GM23338 (cell line): ENCODE measurements at regions not wholly inside any gene's neighbourhood (a gene's known extent, or its start where the extent isn't known, plus 50 kb on each side); places are given as distances from the start of the nearest gene placed in this dataset.
"Not testable (repeated sequence)": the region's sequence is repeated elsewhere in the genome, so short reads cannot be mapped to it uniquely, and the experiment has no call there.

Experiments
- ATAC-seq: fragments of 200-7000 bp; cut with Tn5 transposase; 3 replicates; pipeline ENCODE4 v1.9.1; 2020
- DNase-seq: peaks from one replicate; pipeline ENCODE4 v3.0.0-alpha.2; 2015; ENCODE audit warnings: low spot score
- H2AFZ ChIP-seq: fragments of 200-600 bp; sonication (generic); 2 replicates; pipeline ENCODE4 v1.8.0; 2016; ENCODE audit warnings: antibody characterized with exemption, mild to moderate bottlenecking, moderate library complexity
- H3F3A ChIP-seq: fragments of 200-600 bp; sonication (generic); replicated peaks from 2 replicates; pipeline ENCODE4 v1.8.0; 2017; ENCODE audit warnings: antibody characterized with exemption, mixed run types, low read depth
- H3K27ac ChIP-seq: fragments of 200-600 bp; sonication (generic); 2 replicates; pipeline ENCODE4 v1.6.1; 2016; ENCODE audit warnings: low read depth
- H3K27me3 ChIP-seq: fragments of 200-600 bp; sonication (generic); 2 replicates; pipeline ENCODE4 v1.8.0; 2016; ENCODE audit warnings: mild to moderate bottlenecking, mixed run types, moderate library complexity; ENCODE audit not compliant: insufficient read depth
- H3K36me3 ChIP-seq: fragments of 200-600 bp; sonication (generic); 2 replicates; pipeline ENCODE4 v1.8.0; 2016; ENCODE audit warnings: mild to moderate bottlenecking; ENCODE audit not compliant: insufficient read depth
- H3K4me1 ChIP-seq: fragments of 200-600 bp; sonication (generic); 2 replicates; pipeline ENCODE4 v1.8.0; 2016; ENCODE audit warnings: mild to moderate bottlenecking, moderate library complexity; ENCODE audit not compliant: insufficient read depth
- H3K4me2 ChIP-seq: fragments of 200-600 bp; sonication (generic); 2 replicates; pipeline ENCODE4 v1.7.1; 2017; ENCODE audit warnings: mixed run types
- H3K4me3 ChIP-seq: fragments of 200-600 bp; sonication (generic); 2 replicates; pipeline ENCODE4 v1.6.1; 2016; ENCODE audit warnings: mixed run types
- H3K79me2 ChIP-seq: fragments of 200-600 bp; sonication (generic); replicated peaks from 2 replicates; pipeline ENCODE4 v1.8.0; 2017; ENCODE audit warnings: mild to moderate bottlenecking; ENCODE audit not compliant: insufficient read depth
- H3K9me2 ChIP-seq: fragments of 200-600 bp; sonication (generic); 2 replicates; pipeline ENCODE4 v1.8.0; 2017; ENCODE audit not compliant: insufficient read depth
- H4K20me1 ChIP-seq: fragments of 200-600 bp; sonication (generic); replicated peaks from 2 replicates; pipeline ENCODE4 v1.8.0; 2017; ENCODE audit warnings: mild to moderate bottlenecking; ENCODE audit not compliant: insufficient read depth
- H3K27ac Mint-ChIP-seq: 2 replicates; pipeline ENCODE4 v1.8.0; 2020; ENCODE audit warnings: inconsistent platforms, mild to moderate bottlenecking, moderate library complexity, mixed read lengths
- H3K27me3 Mint-ChIP-seq: 3 replicates; pipeline ENCODE4 v1.8.0; 2022; ENCODE audit warnings: low read depth, mild to moderate bottlenecking, moderate library complexity, mixed read lengths, inconsistent platforms; ENCODE audit not compliant: insufficient read depth, poor library complexity
- H3K36me3 Mint-ChIP-seq: 3 replicates; pipeline ENCODE4 v1.8.0; 2021; ENCODE audit warnings: low read depth, mild to moderate bottlenecking, inconsistent platforms, moderate library complexity, mixed read lengths
- H3K4me1 Mint-ChIP-seq: 3 replicates; pipeline ENCODE4 v1.8.0; 2020; ENCODE audit warnings: mild to moderate bottlenecking, inconsistent platforms, mixed read lengths
- H3K4me3 Mint-ChIP-seq: 3 replicates; pipeline ENCODE4 v1.8.0; 2021; ENCODE audit warnings: moderate library complexity, mild to moderate bottlenecking, inconsistent platforms, mixed read lengths
- H3K9me3 Mint-ChIP-seq: 3 replicates; pipeline ENCODE4 v1.8.0; 2020; ENCODE audit warnings: moderate library complexity, mild to moderate bottlenecking, inconsistent platforms, mixed read lengths
- CREB1 ChIP-seq: fragments of 250-450 bp; sonication (Bioruptor Pico); IDR thresholded peaks from 2 replicates; pipeline ENCODE4 v1.5.0; 2020; ENCODE audit warnings: low read depth, mild to moderate bottlenecking, moderate library complexity
- ETS1 ChIP-seq: IDR thresholded peaks from 2 replicates; pipeline ENCODE4 v1.6.1; 2016; ENCODE audit warnings: antibody characterized with exemption
- EZH2 ChIP-seq: fragments of 200-600 bp; sonication (generic); IDR thresholded peaks from one replicate; pipeline ENCODE4 v1.8.0; 2017; ENCODE audit warnings: antibody characterized with exemption, mild to moderate bottlenecking, low read depth; ENCODE audit not compliant: unreplicated experiment
- EZH2phosphoT487 ChIP-seq: fragments of 200-600 bp; sonication (generic); IDR thresholded peaks from one replicate; pipeline ENCODE4 v1.8.1; 2018; ENCODE audit warnings: antibody characterized with exemption; ENCODE audit not compliant: unreplicated experiment
- JUNB ChIP-seq: IDR thresholded peaks from one replicate; pipeline ENCODE4 v1.6.1; 2016; ENCODE audit warnings: antibody characterized with exemption; ENCODE audit not compliant: unreplicated experiment
- NANOG ChIP-seq: IDR thresholded peaks from 2 replicates; pipeline ENCODE4 v1.6.1; 2016; ENCODE audit warnings: antibody characterized with exemption, borderline replicate concordance
- POLR2AphosphoS5 ChIP-seq: IDR thresholded peaks from 2 replicates; pipeline ENCODE4 v1.6.1; 2016; ENCODE audit warnings: antibody characterized with exemption, low read depth
- REST ChIP-seq: IDR thresholded peaks from one replicate; pipeline ENCODE4 v1.6.1; 2018; ENCODE audit warnings: antibody characterized with exemption; ENCODE audit not compliant: unreplicated experiment
- STAT1 ChIP-seq: IDR thresholded peaks from one replicate; pipeline ENCODE4 v1.6.1; 2016; ENCODE audit warnings: antibody characterized with exemption; ENCODE audit not compliant: unreplicated experiment
- ZNF114 ChIP-seq: fragments of 250-450 bp; sonication (Bioruptor Pico); IDR thresholded peaks from 2 replicates; pipeline ENCODE4 v1.5.0; 2020; ENCODE audit warnings: mild to moderate bottlenecking, moderate library complexity
- ZNF331 ChIP-seq: fragments of 250-450 bp; sonication (Bioruptor Pico); IDR thresholded peaks from 2 replicates; pipeline ENCODE4 v1.5.0; 2020; ENCODE audit warnings: low read depth, mild to moderate bottlenecking, moderate library complexity
- TF ChIP-seq, protein P1 (sequence below): fragments of 250-450 bp; sonication (Bioruptor Pico); IDR thresholded peaks from 2 replicates; pipeline ENCODE4 v1.5.0; 2020; ENCODE audit warnings: mild to moderate bottlenecking, moderate library complexity

- not testable (repeated sequence) for H3F3A ChIP-seq, H3K9me2 ChIP-seq, H3K27ac Mint-ChIP-seq, H3K27me3 ChIP-seq, H3K36me3 ChIP-seq, ATAC-seq, H3K27ac ChIP-seq, H3K4me1 Mint-ChIP-seq, H3K9me3 Mint-ChIP-seq, H3K27me3 Mint-ChIP-seq, H3K36me3 Mint-ChIP-seq, H2AFZ ChIP-seq, DNase-seq, H3K79me2 ChIP-seq, H3K4me3 ChIP-seq, H3K4me3 Mint-ChIP-seq, H4K20me1 ChIP-seq, H3K4me1 ChIP-seq, H3K4me2 ChIP-seq
These were observed 284.2 kb downstream of the AHR start for GRCh38 chr7:17582696-17583095.

GRCh38 chr7:17583786-17584185, 285.3 kb downstream of the AHR start:
- Histone ChIP-seq H4K20me1 (no peaks in the 10 kb centered on the region), H3K27ac (no peak overlapping the region), H3K27me3 (no peaks in the 10 kb centered on the region), H3K79me2 (no peaks in the 10 kb centered on the region), H3K4me3 (no peak overlapping the region), H2AFZ (no peak overlapping the region), H3F3A (no peaks in the 10 kb centered on the region), H3K36me3 (no peaks in the 10 kb centered on the region), H3K4me2 (no peak overlapping the region), H3K9me2 (peaks cover 7% of the 10 kb centered on the region; the same call in 1 of the 2 replicates), H3K4me1 (no peaks in the 10 kb centered on the region)
- Mint-ChIP-seq H3K27ac (no peak overlapping the region), H3K36me3 (no peaks in the 10 kb centered on the region), H3K4me3 (no peak overlapping the region), H3K4me1 (no peaks in the 10 kb centered on the region), H3K27me3 (peaks cover 2% of the 10 kb centered on the region), H3K9me3 (no peaks in the 10 kb centered on the region)
- DNase-seq (no peak), ATAC-seq (no peak)
- TF ChIP-seq, protein P1, sequence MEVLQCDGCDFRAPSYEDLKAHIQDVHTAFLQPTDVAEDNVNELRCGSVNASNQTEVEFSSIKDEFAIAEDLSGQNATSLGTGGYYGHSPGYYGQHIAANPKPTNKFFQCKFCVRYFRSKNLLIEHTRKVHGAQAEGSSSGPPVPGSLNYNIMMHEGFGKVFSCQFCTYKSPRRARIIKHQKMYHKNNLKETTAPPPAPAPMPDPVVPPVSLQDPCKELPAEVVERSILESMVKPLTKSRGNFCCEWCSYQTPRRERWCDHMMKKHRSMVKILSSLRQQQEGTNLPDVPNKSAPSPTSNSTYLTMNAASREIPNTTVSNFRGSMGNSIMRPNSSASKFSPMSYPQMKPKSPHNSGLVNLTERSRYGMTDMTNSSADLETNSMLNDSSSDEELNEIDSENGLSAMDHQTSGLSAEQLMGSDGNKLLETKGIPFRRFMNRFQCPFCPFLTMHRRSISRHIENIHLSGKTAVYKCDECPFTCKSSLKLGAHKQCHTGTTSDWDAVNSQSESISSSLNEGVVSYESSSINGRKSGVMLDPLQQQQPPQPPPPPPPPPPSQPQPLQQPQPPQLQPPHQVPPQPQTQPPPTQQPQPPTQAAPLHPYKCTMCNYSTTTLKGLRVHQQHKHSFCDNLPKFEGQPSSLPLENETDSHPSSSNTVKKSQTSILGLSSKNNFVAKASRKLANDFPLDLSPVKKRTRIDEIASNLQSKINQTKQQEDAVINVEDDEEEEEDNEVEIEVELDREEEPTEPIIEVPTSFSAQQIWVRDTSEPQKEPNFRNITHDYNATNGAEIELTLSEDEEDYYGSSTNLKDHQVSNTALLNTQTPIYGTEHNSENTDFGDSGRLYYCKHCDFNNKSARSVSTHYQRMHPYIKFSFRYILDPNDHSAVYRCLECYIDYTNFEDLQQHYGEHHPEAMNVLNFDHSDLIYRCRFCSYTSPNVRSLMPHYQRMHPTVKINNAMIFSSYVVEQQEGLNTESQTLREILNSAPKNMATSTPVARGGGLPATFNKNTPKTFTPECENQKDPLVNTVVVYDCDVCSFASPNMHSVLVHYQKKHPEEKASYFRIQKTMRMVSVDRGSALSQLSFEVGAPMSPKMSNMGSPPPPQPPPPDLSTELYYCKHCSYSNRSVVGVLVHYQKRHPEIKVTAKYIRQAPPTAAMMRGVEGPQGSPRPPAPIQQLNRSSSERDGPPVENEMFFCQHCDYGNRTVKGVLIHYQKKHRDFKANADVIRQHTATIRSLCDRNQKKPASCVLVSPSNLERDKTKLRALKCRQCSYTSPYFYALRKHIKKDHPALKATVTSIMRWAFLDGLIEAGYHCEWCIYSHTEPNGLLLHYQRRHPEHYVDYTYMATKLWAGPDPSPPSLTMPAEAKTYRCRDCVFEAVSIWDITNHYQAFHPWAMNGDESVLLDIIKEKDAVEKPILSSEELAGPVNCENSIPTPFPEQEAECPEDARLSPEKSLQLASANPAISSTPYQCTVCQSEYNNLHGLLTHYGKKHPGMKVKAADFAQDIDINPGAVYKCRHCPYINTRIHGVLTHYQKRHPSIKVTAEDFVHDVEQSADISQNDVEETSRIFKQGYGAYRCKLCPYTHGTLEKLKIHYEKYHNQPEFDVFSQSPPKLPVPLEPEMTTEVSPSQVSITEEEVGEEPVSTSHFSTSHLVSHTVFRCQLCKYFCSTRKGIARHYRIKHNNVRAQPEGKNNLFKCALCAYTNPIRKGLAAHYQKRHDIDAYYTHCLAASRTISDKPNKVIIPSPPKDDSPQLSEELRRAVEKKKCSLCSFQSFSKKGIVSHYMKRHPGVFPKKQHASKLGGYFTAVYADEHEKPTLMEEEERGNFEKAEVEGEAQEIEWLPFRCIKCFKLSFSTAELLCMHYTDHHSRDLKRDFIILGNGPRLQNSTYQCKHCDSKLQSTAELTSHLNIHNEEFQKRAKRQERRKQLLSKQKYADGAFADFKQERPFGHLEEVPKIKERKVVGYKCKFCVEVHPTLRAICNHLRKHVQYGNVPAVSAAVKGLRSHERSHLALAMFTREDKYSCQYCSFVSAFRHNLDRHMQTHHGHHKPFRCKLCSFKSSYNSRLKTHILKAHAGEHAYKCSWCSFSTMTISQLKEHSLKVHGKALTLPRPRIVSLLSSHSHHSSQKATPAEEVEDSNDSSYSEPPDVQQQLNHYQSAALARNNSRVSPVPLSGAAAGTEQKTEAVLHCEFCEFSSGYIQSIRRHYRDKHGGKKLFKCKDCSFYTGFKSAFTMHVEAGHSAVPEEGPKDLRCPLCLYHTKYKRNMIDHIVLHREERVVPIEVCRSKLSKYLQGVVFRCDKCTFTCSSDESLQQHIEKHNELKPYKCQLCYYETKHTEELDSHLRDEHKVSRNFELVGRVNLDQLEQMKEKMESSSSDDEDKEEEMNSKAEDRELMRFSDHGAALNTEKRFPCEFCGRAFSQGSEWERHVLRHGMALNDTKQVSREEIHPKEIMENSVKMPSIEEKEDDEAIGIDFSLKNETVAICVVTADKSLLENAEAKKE, result no peak
- no peak for TF ChIP-seq POLR2AphosphoS5
- TF ChIP-seq ZNF331 (CRISPR knock-in tag), result no peak
- no peak for TF ChIP-seq REST
- no peak for TF ChIP-seq ZNF114
- TF ChIP-seq EZH2phosphoT487, result no peak
- no peak for TF ChIP-seq CREB1 (CRISPR knock-in tag)
- TF ChIP-seq STAT1, result no peak
- TF ChIP-seq NANOG, result no peak
- TF ChIP-seq JUNB, result no peak
- TF ChIP-seq ETS1, result no peak
- no peak for TF ChIP-seq EZH2
